ENCODE measurements at regions not wholly inside any gene's neighbourhood (a gene's known extent, or its start where the extent isn't known, plus 50 kb on each side); places are given as distances from the start of the nearest gene placed in this dataset.

DNA sequence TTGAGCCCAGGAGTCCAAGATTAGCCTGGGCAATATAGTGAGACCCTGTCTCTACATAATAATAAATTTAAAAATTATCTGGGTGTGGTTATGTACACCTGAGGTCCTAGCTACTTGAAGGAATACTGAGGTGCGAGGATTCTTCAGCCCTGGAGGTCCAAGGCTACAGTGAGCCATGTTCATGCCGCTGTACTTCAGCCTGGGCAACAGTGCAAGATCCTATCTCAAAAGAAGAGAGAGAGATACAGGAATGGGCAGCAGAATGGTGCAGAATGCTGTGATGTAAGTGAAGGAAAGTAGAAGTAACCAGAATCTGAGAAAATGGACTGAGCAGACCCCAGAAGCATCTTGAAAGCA, 62.7 kb upstream of the EXOC4 start:
- TF ChIP-seq, protein P1, sequence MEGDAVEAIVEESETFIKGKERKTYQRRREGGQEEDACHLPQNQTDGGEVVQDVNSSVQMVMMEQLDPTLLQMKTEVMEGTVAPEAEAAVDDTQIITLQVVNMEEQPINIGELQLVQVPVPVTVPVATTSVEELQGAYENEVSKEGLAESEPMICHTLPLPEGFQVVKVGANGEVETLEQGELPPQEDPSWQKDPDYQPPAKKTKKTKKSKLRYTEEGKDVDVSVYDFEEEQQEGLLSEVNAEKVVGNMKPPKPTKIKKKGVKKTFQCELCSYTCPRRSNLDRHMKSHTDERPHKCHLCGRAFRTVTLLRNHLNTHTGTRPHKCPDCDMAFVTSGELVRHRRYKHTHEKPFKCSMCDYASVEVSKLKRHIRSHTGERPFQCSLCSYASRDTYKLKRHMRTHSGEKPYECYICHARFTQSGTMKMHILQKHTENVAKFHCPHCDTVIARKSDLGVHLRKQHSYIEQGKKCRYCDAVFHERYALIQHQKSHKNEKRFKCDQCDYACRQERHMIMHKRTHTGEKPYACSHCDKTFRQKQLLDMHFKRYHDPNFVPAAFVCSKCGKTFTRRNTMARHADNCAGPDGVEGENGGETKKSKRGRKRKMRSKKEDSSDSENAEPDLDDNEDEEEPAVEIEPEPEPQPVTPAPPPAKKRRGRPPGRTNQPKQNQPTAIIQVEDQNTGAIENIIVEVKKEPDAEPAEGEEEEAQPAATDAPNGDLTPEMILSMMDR (IDR thresholded peaks at IDR 0.05; ENCODE audit: low read depth, low read length): no peak
- TF ChIP-seq, protein P2, sequence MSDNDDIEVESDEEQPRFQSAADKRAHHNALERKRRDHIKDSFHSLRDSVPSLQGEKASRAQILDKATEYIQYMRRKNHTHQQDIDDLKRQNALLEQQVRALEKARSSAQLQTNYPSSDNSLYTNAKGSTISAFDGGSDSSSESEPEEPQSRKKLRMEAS (IDR thresholded peaks at IDR 0.05; ENCODE audit: low read depth, low read length): no peak
- TF ChIP-seq POLR2A (IDR thresholded peaks at IDR 0.05; ENCODE audit: extremely low read depth, insufficient read length): no peak

Data from NB4 (cell line).